GM18870 (cell line): ENCODE measurements at regions not wholly inside any gene's neighbourhood (a gene's known extent, or its start where the extent isn't known, plus 50 kb on each side); places are given as distances from the start of the nearest gene placed in this dataset.
"Not testable (repeated sequence)": the region's sequence is repeated elsewhere in the genome, so short reads cannot be mapped to it uniquely, and the experiment has no call there.

Source experiments
- ATAC-seq: cut with Tn5 transposase; IDR thresholded peaks from one replicate; pipeline ENCODE4 v1.9.1; 2021; ENCODE audit warnings: moderate library complexity; ENCODE audit not compliant: unreplicated experiment

DNA sequence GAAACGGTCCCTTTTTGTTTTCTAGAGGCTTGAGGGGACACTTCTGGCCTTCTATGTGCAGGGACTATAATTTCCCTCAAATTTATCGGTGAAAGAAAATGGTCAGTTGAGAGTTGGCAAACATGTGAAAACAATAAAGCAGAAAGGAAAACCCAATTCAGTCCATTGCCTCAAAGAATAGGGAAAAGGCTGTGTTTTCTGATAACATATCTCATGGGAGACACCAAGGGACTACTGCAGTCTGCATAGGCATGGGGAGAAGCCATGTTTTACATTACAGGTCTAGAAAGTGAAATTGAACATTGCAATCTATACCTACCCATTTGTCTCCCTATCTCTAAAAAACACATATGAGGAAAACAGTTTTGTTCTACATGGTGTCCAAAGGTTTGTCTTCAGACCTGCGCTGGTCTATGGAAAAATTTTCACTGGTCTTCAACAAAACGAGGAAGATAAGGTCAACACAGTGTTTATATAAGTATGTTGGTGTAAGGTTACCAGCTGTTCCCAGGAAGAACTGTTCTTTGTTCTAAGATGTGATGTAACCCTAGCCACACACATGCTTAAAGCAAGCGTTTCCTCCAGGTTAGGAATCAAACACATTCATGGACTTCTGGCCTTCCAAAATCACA, 179.7 kb downstream of the MREG start:
- ATAC-seq, result no peak

DNA sequence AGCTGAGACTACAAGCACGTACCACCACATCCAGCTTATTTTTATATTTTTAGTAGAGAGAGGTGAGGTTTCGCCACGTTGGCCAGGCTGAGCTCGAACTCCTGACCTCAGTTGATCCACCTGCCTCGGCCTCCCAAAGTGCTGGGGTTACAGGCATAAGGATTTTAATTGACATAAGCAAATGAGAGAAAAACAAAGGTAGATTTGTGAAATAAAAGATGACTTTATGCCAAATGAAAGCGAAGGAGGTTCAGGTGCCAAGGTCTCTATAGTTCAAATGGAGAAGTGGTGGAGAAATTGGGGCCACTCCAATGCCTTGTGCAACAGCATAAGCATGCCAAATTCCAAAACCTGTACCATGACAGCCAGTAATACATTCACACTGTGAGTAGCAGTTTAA, 180.6 kb downstream of the MREG start:
- ATAC-seq, result no peak

DNA sequence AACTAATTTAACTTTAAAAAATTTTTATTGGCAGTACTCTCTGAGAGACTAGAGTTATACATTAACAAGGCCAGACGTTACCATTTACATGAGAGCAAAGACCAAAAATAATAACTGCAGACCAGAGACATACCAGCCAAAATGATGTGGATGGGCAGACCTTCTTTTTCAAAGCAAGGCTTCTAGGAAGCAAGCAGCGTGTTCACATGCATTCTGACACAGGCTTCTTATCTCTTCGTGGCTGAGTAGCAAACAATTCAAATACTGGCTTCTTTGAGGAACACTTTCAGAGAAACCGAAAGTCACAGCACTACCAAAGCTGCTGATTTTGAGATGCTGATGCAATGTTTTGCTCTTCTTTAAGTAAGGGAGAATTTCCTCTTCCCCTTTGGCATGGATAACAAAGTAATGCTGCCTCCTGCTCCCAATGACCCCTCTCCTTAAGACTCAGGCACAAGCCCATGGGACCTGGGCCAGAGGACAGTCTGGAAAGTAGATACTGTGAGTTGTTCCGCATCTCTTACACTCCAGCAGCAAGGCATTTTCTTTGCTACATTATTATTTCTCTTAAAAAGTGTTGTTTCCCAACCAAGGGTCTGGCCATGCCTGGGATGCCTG, 181.9 kb downstream of the MREG start:
- peak; percentile 71 for ATAC-seq

DNA sequence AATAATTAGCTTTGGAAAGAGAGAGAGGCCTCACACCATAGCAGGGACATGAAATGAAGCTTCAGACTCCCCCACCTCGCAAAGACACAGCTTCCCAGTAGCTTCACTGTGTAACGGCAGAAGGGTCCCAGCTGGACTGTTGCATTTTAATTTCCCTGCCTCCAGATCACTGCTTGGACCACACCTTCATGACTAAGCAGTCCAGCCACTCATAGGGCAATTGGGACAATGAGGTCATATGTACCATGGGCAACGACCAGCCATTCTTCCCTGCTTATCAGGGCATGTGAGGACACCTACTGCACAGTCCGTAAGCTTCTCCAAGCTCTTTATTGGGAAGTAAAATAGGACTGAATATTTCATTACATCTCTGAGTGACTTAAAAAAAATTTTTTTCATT, 183.0 kb downstream of the MREG start:
- ATAC-seq, result no peak

DNA sequence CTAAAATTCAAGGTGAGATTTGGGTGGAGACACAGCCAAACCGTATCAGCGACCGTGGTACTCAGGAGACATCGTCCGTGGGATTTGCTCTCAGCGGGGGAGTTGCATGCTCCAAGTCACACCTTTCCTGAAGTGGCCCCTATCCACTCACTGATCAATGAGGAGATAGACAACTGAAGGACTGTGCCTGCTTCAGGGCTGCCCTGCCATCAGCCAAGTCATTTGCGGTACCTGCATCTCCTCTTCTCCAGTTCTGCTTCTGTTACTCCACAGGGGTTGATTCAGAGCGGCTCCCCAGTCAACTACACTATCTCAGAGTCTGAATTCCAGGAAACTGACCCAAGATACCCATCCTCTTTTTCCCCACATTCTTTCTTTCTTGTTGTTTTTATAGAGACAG, 184.1 kb downstream of the MREG start:
- no peak for ATAC-seq

DNA sequence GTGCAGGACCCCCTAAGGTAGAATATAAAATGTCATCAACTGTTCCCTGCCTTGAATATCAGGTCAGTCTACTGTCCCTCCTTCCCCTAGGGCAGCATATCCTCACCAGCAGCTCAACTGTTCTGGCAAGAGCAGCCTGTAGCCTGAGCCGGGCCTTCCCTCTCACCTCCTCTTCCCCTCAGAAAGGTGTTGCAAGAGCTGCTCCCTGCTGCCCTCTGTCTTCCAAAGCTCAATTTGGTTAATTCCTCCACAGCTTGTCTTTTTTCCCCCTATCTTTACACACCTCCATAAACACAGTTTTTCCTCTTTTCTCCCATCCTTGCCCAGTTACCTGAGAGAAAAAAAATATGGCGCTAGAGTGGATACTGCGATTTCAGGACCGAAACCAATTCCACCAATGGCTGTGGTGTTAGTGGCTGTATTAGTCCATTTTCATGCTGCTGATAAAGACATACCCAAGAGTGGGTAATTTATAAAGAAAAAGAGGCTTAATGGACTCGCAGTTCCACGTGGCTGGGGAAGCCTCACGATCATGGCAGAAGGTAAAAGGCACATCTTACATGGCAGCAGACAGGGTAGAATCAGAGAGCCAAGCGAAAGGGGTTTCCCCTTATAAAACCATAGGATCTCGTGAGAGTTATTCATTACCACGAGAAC, 184.7 kb downstream of the MREG start:
- ATAC-seq, result peak; percentile 62

DNA sequence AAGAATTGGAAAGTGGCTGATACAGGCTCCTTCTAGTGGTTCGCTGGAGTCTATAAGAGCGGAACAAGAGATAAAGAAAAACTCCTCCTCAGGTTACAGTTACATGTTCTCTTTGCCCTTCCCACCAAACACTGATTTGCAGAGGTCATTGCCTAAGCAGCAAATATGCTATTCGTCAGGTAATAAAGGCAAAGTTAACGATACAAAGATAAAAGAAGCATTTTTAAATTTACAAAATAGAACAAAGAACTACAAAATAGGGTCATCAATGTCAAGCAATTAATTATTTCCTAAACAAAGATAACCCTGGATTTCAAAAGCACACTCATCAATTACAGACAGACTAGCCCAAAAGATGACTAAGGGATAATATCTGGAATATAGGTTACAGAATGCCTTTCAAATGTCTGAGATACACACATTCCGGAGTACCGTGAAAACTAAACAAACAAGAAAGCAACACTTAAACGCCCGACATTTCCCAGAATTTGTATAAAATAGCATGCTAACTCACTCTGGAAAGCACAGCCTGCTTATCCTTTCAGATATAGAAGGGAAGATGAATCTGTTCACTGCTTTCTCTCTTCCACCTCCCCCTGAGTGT, 186.4 kb downstream of the MREG start:
- ATAC-seq, result no peak

DNA sequence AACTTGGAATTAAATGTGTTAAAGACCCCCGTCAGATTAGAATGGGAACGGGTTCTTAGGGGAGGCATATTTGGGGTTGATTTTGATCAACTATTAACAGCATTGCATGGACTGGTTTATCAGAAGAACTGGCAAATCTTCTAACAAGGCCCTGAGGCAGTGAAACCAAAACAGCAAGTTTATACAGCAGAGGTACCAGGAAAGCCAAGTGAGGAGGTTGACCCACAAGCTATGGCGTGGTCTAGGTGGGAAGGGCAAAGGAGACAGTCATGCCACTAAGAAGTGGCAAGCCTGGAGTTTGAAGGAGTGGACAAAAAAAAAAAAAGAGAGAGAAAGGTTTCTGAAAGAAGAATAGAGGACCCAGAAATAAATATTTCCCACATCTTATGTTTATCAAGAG, 187.0 kb downstream of the MREG start:
- no peak for ATAC-seq

DNA sequence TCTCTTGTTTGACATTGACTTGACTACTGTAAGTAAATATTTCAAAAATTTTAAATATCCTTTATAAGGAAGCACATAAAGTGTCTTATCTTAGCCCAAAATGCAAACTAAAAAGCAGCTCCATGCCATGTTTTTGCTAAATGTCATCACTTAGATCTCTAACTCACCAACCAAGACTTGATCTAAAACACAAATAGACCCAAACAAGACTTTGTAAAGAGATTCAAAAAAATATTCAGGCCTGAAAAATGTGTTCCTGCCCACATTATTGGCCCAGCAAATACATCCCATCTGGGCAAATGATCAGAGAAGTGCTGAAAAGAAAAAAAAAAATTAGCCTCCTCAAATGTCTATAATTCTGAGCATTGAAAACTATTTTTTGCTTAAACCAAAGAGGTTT, 187.6 kb downstream of the MREG start:
- no peak for ATAC-seq

DNA sequence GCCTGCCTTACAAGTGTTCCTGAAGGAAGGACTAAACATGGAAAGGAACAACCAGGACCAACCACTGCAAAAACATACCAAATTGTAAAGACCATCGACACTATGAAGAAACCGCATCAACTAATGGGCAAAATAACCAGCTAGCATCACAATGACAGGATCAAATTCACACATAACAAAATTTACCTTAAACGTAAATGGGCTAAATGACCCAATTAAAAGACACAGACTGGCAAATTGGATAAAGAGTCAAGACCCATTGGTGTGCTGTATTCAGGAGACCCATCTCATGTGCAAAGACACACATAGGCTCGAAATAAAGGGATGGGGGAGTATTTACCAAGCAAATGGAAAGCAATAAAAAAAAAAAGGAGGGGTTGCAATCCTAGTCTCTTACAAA, 192.1 kb downstream of the MREG start:
- not testable (repeated sequence) for ATAC-seq

DNA sequence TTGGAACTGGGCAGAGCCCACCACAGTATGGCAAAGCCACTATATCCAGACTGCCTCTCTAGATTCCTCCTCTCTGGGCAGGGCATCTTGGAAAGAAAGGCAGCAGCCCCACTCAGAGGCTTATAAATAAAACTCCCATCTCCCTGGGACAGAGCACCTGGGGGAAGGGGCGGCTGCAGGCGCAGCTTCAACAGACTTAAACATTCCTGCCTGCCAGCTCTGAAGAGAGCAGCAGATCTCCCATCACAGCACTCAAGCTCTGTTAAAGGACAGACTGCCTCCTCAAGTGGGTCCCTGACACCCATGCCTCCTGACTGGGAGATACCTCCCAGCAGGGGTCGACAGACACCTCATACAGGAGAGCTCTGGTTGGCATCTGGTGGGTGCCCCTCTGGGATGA, 193.6 kb downstream of the MREG start:
- ATAC-seq, result not testable (repeated sequence)

DNA sequence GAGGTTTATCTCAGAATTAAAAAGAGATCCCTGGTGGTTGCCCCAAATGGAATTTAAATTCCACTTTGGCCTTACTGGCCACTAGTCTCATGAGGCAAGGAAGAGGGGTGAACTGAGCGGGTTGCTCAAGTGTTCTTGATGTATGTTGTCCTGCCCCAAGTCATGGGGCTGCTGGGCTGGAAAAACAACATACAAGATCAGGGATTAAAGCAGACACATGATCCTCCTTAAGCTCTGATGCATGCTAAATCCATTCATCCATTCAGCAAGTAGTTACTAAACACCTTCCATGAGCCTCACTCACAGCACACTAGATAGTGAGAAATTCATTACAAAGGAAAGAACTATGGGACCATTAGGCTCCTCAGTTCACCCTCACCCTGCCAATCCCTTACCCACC, 196.3 kb downstream of the MREG start:
- ATAC-seq, result no peak

DNA sequence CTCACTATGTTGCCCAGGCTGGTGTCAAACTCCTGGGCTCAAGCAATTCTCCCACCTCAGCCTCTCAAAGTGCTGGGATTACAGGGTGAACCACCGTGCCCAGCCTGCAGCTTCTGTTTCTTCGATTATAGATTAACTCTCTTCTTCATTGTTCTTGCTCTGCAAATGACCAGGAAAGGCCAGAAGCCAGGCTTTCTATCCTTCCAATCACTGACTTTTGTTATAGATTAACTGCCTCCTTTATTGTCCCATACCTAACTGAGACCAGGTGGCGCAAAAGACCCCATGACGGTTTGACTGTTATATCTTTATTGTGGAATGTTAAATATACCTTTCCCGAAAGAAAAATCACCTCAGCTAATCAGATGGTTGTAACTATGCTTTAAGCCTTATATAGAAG, 196.9 kb downstream of the MREG start:
- no peak for ATAC-seq

DNA sequence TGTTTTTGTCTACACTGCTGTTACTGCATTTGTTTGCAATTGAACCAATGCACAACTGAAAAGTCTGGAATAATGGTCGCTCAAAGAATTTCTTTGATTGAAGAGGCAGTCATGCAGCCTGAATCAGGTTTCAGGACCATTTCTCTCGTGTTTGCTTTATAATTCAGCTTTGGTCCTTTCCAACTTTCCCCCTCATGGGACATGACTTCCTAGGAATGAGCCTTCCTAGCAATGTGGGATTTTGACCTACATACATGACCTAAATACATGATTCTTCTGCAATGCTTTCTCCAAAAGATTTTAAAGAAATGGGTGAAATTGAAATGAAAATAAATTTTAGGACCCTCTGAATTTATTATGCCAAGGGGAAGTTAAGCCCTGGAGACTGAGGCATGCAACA, 197.4 kb downstream of the MREG start:
- no peak for ATAC-seq

DNA sequence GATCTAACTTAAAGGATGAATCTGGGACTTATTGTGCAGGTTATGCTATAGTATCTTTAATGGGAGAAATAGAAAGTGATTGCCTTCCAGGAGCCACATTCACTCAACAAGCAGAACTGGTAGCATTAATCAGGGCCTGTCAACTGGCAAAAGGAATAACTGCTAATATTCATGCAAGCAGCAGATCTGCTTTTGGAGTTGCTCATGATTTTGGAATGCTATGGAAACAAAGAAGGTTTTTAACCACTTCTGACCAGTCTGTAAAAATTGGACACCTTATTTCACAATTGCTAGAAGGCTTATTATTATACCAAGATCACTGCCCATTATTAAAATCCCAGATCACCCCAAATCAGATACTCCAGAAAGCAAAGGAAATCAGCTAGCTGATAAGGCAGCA, 200.4 kb downstream of the MREG start:
- no peak for ATAC-seq

DNA sequence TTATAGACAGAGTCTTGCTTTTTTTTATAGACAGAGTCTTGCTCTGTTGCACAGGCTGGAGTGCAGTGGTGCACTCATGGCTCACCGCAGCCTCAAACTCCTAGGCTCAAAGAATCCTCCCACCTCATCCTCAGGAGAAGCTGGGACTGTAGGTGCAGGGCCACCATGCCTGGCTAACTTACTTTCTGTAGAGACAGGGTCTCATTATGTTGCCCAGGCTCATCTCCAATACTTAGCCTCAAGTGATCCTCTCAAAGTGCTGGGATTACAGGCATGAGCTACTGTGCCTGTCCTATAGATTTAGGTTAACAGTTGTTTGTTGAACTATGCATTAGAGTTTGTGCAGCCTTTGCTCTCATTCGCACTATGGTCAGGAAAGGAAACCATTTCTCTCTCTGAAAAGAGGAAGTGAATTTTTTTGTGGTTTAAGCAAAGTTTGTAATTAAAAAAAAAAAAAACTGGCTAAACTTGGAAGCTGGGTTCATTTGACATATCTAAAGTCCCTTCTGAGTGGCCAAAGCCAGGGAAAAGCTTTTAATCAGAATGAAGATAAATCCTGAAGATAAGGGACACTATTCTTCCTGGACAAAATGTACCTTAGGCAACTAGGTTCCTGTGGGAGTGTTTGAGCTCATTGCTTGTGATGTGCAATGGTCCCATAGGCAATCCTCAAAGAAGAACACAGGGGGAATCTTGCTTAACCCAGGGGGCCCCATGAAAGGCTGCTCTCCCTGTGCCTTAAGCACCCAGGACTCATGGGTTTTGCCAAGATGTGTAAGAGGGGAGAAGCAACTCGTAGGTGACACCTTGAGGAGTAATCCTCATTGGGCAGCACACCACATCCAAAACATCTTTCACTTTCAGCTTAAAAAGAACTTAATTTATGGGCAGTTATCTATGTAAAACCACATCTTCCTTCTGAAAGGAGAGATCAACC, 201.7 kb downstream of the MREG start:
- ATAC-seq, result peak; percentile 96

DNA sequence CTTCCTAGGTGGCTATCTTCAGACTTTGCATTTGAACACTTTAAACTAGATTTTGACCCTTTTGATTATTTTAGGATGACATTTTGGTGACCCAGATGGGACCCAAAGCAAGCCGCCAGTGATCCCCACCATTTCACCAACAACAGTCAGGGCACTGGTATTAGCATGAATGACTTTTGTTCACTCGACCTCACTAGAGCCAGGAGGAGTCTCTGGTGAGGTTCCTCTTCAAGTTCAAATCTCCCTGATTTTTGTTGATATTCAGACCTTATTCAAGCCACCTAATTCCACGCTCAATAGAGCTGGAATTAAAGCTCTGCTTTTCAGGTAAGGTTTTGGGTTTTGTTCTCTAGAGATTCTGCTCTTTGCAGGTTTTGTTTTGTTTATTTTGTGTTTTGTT, 202.3 kb downstream of the MREG start:
- ATAC-seq, result peak; percentile 28

DNA sequence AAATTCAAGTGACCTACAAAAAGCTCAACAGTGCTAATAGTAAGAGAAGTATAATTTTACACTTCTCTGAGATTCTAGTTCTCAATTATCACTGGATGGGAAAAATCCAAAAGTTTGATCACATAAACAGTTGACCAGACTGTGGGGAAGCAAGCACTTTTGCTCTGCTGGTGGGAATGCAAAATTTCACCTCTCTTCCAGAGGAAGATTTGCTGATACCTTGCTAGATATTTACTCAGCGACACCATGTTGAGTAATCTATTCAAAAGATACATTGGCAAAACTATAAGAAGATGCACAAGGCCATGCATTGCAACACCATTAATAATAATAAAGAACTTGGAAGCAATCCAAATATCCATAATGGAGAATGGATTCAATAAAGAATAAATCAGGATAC, 204.4 kb downstream of the MREG start:
- no peak for ATAC-seq

DNA sequence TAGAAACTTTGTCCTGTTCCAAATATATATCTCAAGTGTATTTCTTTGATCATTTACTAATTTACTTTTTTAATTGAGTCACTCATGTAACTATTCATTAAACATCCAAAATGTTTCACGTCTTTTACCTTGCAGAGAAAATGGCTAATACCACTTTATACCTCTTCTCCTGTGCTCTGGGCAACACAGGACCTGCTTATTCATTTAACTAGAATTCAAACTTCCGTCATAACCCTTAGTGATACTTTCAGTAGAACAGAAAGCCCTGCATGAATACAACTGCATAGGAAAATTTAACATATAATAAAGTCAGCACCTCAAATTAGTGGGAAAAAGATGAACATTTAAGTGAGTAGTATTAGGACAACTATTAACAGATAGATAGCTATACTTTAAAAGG, 205.2 kb downstream of the MREG start:
- ATAC-seq, result no peak

DNA sequence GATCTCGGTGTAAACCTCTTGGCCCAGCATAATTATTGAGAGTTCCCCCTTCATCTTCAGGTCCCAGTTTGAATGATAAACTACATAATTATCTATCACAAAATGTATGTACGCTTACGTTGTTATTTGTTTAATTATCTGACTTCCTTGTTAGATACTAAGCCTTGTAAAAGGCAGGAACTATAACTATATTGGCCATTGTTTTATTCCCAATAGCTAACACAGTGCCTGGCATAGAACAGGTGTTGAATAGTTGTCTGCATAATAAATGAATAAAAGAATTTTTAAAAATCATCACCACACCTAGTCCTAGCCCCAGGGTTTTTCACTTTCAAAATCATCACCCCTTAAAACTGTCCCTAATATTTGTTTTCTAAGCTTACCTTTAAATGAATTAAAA, 207.9 kb downstream of the MREG start:
- no peak for ATAC-seq

DNA sequence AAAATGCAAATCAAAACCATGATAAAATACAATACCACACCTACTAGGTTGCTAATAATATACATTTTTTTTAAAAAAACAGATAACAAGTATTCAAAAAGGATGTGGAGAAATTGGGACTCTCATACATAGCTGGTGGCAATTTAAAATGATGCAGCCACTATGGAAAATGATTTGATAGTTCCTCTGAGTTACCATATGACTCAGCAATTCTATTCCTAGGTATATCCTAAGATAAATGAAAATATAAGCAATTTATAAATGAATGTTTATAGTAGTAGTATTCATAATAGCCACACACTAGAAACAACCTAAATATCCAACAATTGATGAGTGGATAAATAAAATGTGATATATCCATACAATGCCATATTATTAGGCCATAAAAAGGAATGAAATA, 210.2 kb downstream of the MREG start:
- ATAC-seq, result no peak
